B cell (primary cell): ENCODE measurements at regions not wholly inside any gene's neighbourhood (a gene's known extent, or its start where the extent isn't known, plus 50 kb on each side); places are given as distances from the start of the nearest gene placed in this dataset.

Experiments used
- ATAC-seq: fragments of 200-7000 bp; cut with Tn5 transposase; one replicate; pipeline ENCODE4 v1.10.0; 2021; ENCODE audit warnings: low read depth, mild to moderate bottlenecking, moderate number of reproducible peaks, moderate library complexity
- CTCF ChIA-PET: fragments of 350-600 bp; sonication (Branson Sonifier 250); formaldehyde crosslinking; loops from one replicate; lab custom pipeline; 2021; ENCODE audit warnings: antibody characterized with exemption, inconsistent platforms; lab: Charles Lee
- POLR2A ChIA-PET: fragments of 350-600 bp; sonication (Branson Sonifier 250); formaldehyde crosslinking; loops from one replicate; lab custom pipeline; 2021; ENCODE audit warnings: antibody characterized with exemption; lab: Charles Lee
- DNase-seq: peaks from one replicate; pipeline ENCODE4 v3.0.0; 2013
- H2AFZ ChIP-seq: 2 replicates; pipeline ENCODE4 v1.6.1; 2012; ENCODE audit warnings: mild to moderate bottlenecking, low read depth, low read length; ENCODE audit not compliant: insufficient read depth, poor library complexity, severe bottlenecking
- H3K27ac ChIP-seq, 2 donors: 1 replicate in 1 of 2; 2 replicates in 1 of 2; pipeline ENCODE4 v1.5.1; 2012 to 2013; ENCODE audit warnings: low read length in 2 of 2, mild to moderate bottlenecking in 2 of 2, moderate library complexity in 1 of 2
- H3K27me3 ChIP-seq, 4 experiments: fragments of 200-600 bp in 1 of 4; sonication (generic) in 1 of 4; replicated peaks in 1 of 4; 1 replicate in 2 of 4; 2 replicates in 2 of 4; pipeline versions ENCODE4 v1.6.1 to v1.7.0; 2013 to 2016; ENCODE audit warnings: low read length in 3 of 4, mild to moderate bottlenecking in 2 of 4, mixed read lengths in 1 of 4, moderate library complexity in 1 of 4; ENCODE audit not compliant: insufficient read depth in 4 of 4, control insufficient read depth in 3 of 4; ENCODE audit errors: control extremely low read depth in 1 of 4
- H3K36me3 ChIP-seq, 2 experiments: replicated peaks in 1 of 2; 1 replicate in 1 of 2; 2 replicates in 1 of 2; pipeline versions ENCODE4 v1.6.1 to v1.7.1; 2013; ENCODE audit warnings: low read length in 1 of 2; ENCODE audit not compliant: insufficient read depth in 2 of 2, control insufficient read depth in 1 of 2; ENCODE audit errors: control extremely low read depth in 1 of 2, extremely low read depth in 1 of 2
- H3K4me1 ChIP-seq, 2 donors: fragments of 200-600 bp in 1 of 2; sonication (generic) in 1 of 2; 1 replicate in 1 of 2; 2 replicates in 1 of 2; pipeline versions ENCODE4 v1.5.1 to v1.6.1; 2013 to 2017; ENCODE audit warnings: low read length in 2 of 2; ENCODE audit not compliant: control insufficient read depth in 2 of 2, insufficient read depth in 2 of 2
- H3K4me2 ChIP-seq: replicated peaks from 2 replicates; pipeline ENCODE3; 2012; ENCODE audit warnings: mild to moderate bottlenecking, low read depth, low read length; ENCODE audit not compliant: poor library complexity, severe bottlenecking
- H3K4me3 ChIP-seq, 5 experiments: fragments of 200-600 bp in 1 of 5; sonication (generic) in 1 of 5; 1 replicate in 3 of 5; 2 replicates in 2 of 5; pipeline versions ENCODE4 v1.5.1 to v1.7.0; 2011 to 2016; ENCODE audit warnings: low read length in 4 of 5, mild to moderate bottlenecking in 4 of 5, low read depth in 2 of 5, control low read depth in 1 of 5, moderate library complexity in 1 of 5; ENCODE audit not compliant: insufficient read depth in 1 of 5; ENCODE audit errors: control extremely low read depth in 1 of 5, extremely low read depth in 1 of 5
- H3K79me2 ChIP-seq: fragments of 200-600 bp; sonication (generic); one replicate; pipeline ENCODE4 v1.6.0; 2016; ENCODE audit warnings: low read length; ENCODE audit not compliant: control insufficient read depth, insufficient read depth
- H3K9ac ChIP-seq: fragments of 200-600 bp; sonication (generic); 2 replicates; pipeline ENCODE4 v1.6.1; 2017; ENCODE audit warnings: mild to moderate bottlenecking, low read length, moderate library complexity
- H3K9me3 ChIP-seq, 3 donors: one replicate each; pipeline versions ENCODE4 v1.6.1 to v1.7.1; 2013; ENCODE audit warnings: low read length in 2 of 3; ENCODE audit not compliant: control insufficient read depth in 2 of 3, insufficient read depth in 1 of 3; ENCODE audit errors: control extremely low read depth in 1 of 3
- H4K20me1 ChIP-seq: 2 replicates; pipeline ENCODE4 v1.6.0; 2012; ENCODE audit warnings: mild to moderate bottlenecking, low read length; ENCODE audit not compliant: insufficient read depth, control insufficient read depth, poor library complexity, severe bottlenecking
- H3K27ac Mint-ChIP-seq: one replicate; pipeline ENCODE4 v1.8.0; 2021; ENCODE audit warnings: mixed read lengths
- H3K27me3 Mint-ChIP-seq: one replicate; pipeline ENCODE4 v1.8.0; 2021; ENCODE audit warnings: mixed read lengths
- H3K4me1 Mint-ChIP-seq: one replicate; pipeline ENCODE4 v1.8.0; 2021; ENCODE audit warnings: mixed read lengths
- H3K4me3 Mint-ChIP-seq: one replicate; pipeline ENCODE4 v1.8.0; 2021; ENCODE audit warnings: mixed read lengths
- H3K9me3 Mint-ChIP-seq: one replicate; pipeline ENCODE4 v1.8.0; 2022; ENCODE audit warnings: mixed read lengths; ENCODE audit not compliant: insufficient read depth
- EZH2 ChIP-seq: IDR thresholded peaks from 2 replicates; pipeline ENCODE4 v1.6.1; 2012; ENCODE audit warnings: borderline replicate concordance, low read depth, mild to moderate bottlenecking, moderate library complexity, low read length; ENCODE audit not compliant: insufficient read depth, poor library complexity, severe bottlenecking
- WGBS: methylation state at CpG from one replicate; pipeline ENCODE4 v1.1.5; 2013; ENCODE audit warnings: missing lambda C conversion rate; ENCODE audit not compliant: insufficient coverage; 5-methylcytosine and 5-hydroxymethylcytosine counted together
- intact Hi-C: fragments of 100-400 bp; cut with micrococcal nuclease; formaldehyde crosslinking; loops from one replicate; pipeline ENCODE4 v1.10.0; 2022
- TF ChIP-seq, protein P1 (sequence below): fragments of 200-600 bp; IDR thresholded peaks from one replicate; pipeline ENCODE4 v1.8.0; 2022; ENCODE audit warnings: antibody characterized with exemption, mild to moderate bottlenecking

DNA sequence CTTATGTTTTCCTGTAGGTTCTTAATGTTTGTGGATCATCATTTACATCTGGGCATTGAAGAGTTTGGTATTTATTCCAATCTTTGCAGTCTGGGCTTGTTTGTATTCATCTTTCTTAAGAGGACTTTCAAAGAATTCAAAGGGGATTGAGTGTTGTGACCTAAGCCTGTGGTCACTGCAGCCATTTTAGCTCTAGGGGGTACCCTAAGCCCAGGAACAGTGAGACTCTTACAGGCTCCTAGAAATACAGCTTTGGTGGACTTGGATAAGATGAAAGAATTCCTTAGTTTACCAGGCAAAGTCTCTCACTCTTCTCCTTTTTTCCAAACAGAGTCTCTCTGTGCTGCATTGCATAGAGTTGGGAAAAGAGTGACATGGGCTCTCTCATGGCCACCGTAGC is 2539.0 kb upstream of the PCDH20 start:
- CTCF ChIA-PET: no interaction called here
- Histone ChIP-seq H4K20me1 (no peaks in the 10 kb centered on the region), H3K4me1 (no peaks in the 10 kb centered on the region), H3K27ac (no peak overlapping the region), H3K4me3 (no peak overlapping the region), H3K36me3 (no peaks in the 10 kb centered on the region), H3K9ac (no peak overlapping the region), H3K27me3 (no peaks in the 10 kb centered on the region), H3K4me2 (no peak overlapping the region), H3K9me3 (peaks cover 0 to 4% (median 0%) of the 10 kb centered on the region in 3 donors), H3K79me2 (no peaks in the 10 kb centered on the region), H2AFZ (no peak overlapping the region)
- TF ChIP-seq, protein P1, sequence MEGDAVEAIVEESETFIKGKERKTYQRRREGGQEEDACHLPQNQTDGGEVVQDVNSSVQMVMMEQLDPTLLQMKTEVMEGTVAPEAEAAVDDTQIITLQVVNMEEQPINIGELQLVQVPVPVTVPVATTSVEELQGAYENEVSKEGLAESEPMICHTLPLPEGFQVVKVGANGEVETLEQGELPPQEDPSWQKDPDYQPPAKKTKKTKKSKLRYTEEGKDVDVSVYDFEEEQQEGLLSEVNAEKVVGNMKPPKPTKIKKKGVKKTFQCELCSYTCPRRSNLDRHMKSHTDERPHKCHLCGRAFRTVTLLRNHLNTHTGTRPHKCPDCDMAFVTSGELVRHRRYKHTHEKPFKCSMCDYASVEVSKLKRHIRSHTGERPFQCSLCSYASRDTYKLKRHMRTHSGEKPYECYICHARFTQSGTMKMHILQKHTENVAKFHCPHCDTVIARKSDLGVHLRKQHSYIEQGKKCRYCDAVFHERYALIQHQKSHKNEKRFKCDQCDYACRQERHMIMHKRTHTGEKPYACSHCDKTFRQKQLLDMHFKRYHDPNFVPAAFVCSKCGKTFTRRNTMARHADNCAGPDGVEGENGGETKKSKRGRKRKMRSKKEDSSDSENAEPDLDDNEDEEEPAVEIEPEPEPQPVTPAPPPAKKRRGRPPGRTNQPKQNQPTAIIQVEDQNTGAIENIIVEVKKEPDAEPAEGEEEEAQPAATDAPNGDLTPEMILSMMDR: no peak
- no peak for TF ChIP-seq EZH2
- intact Hi-C loops: no loop called here
- Mint-ChIP-seq H3K9me3 (no peaks in the 10 kb centered on the region), H3K27ac (no peak overlapping the region), H3K4me3 (no peak overlapping the region), H3K4me1 (no peaks in the 10 kb centered on the region), H3K27me3 (no peaks in the 10 kb centered on the region)
- WGBS: 100% methylated on average over 1 of the region's 1 CpG
- POLR2A ChIA-PET: no interaction called here
- no peak for ATAC-seq
- DNase-seq: no peak

DNA sequence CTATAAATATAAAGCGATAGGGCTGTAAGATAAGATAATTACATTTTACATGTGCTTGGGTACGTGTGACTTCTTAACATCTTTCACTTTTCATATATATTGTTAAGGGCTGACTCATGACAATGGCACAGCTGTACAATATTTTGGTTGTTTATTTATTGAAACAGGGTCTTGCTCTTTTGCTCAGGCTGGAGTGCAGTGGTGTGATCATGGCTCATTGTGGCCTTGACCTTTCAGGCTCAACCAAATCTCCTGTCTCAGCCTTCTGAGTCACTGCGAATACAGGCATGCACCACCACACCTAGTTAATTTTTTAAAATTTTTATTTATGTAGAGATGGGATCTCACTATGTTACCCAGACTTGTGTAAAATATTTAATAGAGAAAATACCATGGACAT is 2532.4 kb upstream of the PCDH20 start:
- Mint-ChIP-seq H3K4me3 (no peak overlapping the region), H3K4me1 (no peaks in the 10 kb centered on the region), H3K27ac (no peak overlapping the region), H3K9me3 (no peaks in the 10 kb centered on the region), H3K27me3 (no peaks in the 10 kb centered on the region)
- intact Hi-C loops: no loop called here
- ATAC-seq: no peak
- no peaks in the 10 kb centered on the region for H3K27me3 ChIP-seq
- no peak for DNase-seq
- no CpG with 5 or more reads among the region's 3 CpGs for WGBS
- no peak overlapping the region for H3K27ac ChIP-seq
- H2AFZ ChIP-seq: no peak overlapping the region
- CTCF ChIA-PET: no interaction called here
- POLR2A ChIA-PET: no interaction called here
- no peak overlapping the region for H3K4me3 ChIP-seq
- no peak overlapping the region for H3K4me2 ChIP-seq
- TF ChIP-seq, protein P1: no peak
- TF ChIP-seq EZH2: no peak
- H3K9me3 ChIP-seq: no peaks in the 10 kb centered on the region
- H3K9ac ChIP-seq: no peak overlapping the region
- no peaks in the 10 kb centered on the region for H4K20me1 ChIP-seq
- H3K36me3 ChIP-seq: no peaks in the 10 kb centered on the region
- no peaks in the 10 kb centered on the region for H3K79me2 ChIP-seq
- no peaks in the 10 kb centered on the region for H3K4me1 ChIP-seq
